Hematopoietic multipotent progenitor cell treated with erythropoietin and hydrocortisone succinate and interleukin-3 and kit ligand, for 8 days (in vitro differentiated cells): ENCODE measurements at regions not wholly inside any gene's neighbourhood (a gene's known extent, or its start where the extent isn't known, plus 50 kb on each side); places are given as distances from the start of the nearest gene placed in this dataset.

ENCODE experiments used
- DNase-seq: peaks from one replicate; pipeline ENCODE4 v3.0.0-alpha.2; 2015

- no peak for DNase-seq
Observed at GRCh38 chr2:9077691-9078090, 74.2 kb upstream of the MBOAT2 start.

- no peak for DNase-seq
Observed at GRCh38 chr2:9076755-9077154, 73.3 kb upstream of the MBOAT2 start.

- no peak for DNase-seq
Observed at GRCh38 chr2:9076210-9076609, 72.7 kb upstream of the MBOAT2 start.

- no peak for DNase-seq
Observed at GRCh38 chr2:9074930-9075329, 71.4 kb upstream of the MBOAT2 start.

GRCh38 chr2:9071584-9072124, 68.2 kb upstream of the MBOAT2 start:
- no peak for DNase-seq

- DNase-seq = no peak
Observed at GRCh38 chr2:9071032-9071431, 67.5 kb upstream of the MBOAT2 start.

GRCh38 chr2:9069543-9069942, 66.1 kb upstream of the MBOAT2 start:
- DNase-seq = no peak

- no peak for DNase-seq
Observed at GRCh38 chr2:9065901-9066300, 62.4 kb upstream of the MBOAT2 start.

GRCh38 chr2:9063023-9063606, 59.6 kb upstream of the MBOAT2 start:
- no peak for DNase-seq

- no peak for DNase-seq
Observed at GRCh38 chr2:9060819-9061218, 57.3 kb upstream of the MBOAT2 start.

- DNase-seq = peak; percentile 29
Observed at GRCh38 chr2:9057939-9058761, 54.7 kb upstream of the MBOAT2 start.

GRCh38 chr2:9055471-9055870, 52.0 kb upstream of the MBOAT2 start:
- no peak for DNase-seq

- DNase-seq = no peak
Observed at GRCh38 chr2:9053534-9053931, 50.0 kb upstream of the MBOAT2 start.
